CD4-positive, alpha-beta T cell treated with Interleukin-12 subunit alpha and Interleukin-12 subunit beta, for 1 hour (primary cell): ENCODE measurements at regions not wholly inside any gene's neighbourhood (a gene's known extent, or its start where the extent isn't known, plus 50 kb on each side); places are given as distances from the start of the nearest gene placed in this dataset.

Experiments used
- DNase-seq: peaks from one replicate; pipeline ENCODE4 v3.0.0-alpha.2; 2020

DNA sequence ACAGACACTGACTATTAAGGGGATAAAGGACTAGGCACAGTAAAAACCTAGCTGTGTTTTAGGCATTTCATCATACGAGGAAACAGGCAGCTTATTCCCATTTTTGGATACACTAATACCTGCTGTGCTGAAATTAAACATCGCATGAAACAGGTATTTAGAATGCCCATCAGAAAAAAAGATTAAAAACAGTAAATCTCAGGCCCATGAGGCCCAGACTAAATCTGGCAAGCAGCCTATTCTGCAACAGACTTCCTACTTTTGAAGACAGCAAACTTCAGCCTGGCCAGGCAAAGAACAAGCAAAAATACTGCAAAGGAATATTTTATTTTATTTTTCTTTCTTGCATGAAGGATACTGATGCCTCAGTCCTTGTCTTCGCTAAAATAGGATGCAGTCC, 240.2 kb downstream of the LMO4 start:
- no peak for DNase-seq

GRCh38 chr1:87572008-87572407, 243.3 kb downstream of the LMO4 start:
- no peak for DNase-seq

- DNase-seq = no peak
Measured at GRCh38 chr1:87572891-87573290, 244.2 kb downstream of the LMO4 start.

- DNase-seq = no peak
Measured at GRCh38 chr1:87575528-87575927, 246.8 kb downstream of the LMO4 start.

DNA sequence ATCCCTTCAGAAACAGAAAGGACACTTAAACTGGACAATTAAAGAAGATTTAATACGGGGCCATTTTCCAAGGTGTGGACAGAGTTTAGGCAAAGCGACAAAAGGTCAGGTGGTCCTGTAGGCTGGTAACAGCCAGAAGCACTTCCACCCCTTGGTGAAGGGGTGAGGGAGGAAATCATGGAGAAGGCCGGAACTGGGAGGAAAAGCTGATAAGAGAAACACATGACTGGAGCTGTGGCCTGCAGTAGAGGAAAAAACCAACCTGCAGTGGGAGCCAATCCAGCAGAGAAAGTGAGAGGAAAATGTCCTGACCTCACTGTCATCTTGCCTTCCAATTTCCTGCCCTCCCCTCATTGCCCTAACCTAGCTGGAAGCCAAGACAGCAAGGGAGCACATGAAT, 249.8 kb downstream of the LMO4 start:
- no peak for DNase-seq

- no peak for DNase-seq
Measured at GRCh38 chr1:87583459-87583858, 254.8 kb downstream of the LMO4 start.

- no peak for DNase-seq
Measured at GRCh38 chr1:87584586-87584985, 255.9 kb downstream of the LMO4 start.

- DNase-seq = no peak
Measured at GRCh38 chr1:87586501-87586900, 257.8 kb downstream of the LMO4 start.

DNA sequence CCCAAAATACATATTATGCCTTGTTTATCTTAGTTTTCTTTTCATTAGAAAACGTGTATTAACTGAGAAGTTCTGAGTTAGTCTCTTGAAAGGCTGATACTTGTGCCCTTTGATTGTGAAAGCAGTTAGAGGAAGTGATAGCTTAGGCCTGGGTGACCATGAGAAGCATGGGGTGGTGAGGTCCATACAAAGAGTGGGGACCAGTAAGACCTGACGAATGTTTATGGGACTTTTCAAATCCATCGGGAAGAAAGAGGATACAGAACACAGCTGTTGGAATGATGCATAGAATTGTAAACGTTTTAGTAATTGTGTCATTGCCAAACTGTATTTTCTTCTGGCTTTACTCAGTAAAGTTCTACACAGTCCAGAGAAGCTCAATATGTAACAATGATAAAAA, 259.8 kb downstream of the LMO4 start:
- no peak for DNase-seq

DNA sequence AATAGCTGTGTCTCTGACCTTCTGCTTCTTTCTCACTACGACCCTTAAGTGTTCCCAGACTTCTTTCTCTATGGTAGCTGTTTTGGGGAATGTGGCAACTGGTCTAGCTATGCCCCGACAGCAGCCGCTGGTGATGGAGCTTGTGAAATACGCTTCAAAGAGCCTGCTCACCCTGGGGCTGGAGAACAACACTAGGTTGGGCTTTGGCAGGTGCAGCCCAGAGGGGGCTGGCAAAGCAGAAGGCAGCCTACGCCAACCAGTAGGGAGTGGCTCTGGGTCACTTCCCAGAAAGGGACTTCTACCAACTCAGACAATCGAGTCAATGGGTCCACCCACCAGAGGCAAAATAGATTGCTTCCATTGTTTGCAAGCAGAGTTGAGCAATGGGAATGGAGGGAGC, 262.8 kb downstream of the LMO4 start:
- no peak for DNase-seq

DNA sequence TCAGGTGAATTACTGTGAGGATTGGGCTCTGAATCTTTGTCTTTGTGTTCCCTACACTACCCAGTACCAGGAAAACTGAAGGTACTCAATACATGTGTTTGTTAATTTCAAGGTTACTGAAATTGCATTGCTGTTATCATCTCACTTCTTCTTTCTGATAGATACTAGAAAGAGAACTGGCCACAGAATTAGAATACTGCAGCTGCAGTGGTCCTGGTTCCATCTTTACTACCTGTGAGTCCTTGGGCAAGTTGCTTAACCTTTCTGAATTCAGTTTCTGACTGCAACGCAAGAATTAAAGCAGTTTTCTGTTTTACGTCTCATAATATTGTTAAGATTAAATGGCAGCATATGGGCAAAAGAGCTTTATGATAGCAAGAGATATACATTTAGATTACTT, 263.5 kb downstream of the LMO4 start:
- DNase-seq = no peak

- no peak for DNase-seq
Measured at GRCh38 chr1:87594736-87595383, 266.2 kb downstream of the LMO4 start.

GRCh38 chr1:87595384-87595781, 266.7 kb downstream of the LMO4 start:
- no peak for DNase-seq

DNA sequence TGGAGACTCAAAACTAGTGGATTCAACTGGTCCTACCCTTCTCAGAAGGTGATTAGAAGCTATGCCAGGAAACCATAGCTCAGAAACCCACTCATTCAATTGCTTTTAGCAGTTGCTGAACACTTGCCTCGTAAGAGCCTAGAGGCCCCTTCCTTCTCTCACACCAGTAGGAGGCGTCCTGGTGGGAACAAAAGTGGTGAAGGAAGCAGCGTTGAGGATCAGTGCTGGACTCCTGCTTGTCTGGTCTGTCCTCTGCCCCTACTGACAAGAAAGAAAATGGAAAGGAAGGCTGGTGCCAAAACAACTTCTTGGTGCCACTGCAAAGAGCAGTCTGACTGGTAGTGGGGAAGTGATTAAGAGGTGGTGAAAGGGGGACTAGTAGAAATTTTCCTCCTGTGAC, 269.7 kb downstream of the LMO4 start:
- no peak for DNase-seq

DNA sequence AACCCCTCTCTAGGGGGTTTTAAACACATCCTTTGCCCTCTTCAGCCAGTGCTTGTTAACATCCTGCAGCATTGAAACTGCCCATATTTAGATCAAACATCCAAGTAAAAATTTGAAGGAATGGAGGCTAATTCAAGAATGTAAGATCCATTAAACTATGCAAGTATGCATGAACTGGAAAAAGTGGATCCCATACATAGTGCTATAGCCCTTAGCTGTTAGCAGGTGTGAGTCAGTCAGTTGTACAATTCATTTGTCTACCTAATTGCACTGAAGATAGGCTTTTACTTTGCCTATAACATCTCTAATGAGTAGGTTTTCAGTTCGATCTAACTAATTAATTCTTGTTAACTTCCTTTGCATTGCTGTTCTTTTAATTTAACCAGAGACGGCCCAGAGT, 270.9 kb downstream of the LMO4 start:
- DNase-seq = no peak

DNA sequence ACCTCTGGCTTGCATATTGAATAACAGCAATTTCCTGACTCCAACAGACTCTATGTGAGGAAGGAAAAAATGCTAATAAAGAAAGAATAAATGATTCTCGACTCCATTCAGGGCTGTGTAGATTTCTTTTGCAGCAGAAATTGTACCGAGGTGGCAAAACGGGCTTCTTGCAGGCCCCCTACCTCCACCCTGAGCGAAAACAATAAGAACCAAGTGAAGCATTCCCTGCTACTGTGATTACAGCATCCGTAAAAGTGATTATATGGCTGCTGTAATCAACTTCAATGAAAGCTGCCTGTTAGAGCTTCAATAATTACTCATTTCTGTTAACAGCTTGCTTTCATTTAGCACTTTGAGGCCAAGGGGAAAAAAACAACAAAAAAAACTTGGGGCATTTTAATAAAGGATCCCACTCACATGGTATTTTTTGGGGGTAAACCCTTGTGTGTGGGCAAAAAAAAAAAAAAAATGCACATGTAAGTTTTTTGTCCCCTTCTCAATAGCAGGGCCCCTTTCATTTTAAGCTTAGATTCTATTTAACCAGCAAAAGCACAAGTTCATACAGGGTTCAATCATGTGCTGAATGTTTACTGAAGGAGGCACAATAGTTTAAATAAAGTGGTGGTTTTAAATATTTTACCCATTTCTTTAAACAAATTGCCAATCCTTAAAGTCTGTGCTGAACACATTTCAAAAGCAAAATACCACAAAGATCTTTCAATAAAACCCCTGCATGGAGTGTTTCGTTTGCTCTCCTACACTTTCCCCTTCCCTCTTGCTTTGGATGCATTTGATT, 271.6 kb downstream of the LMO4 start:
- DNase-seq = no peak

GRCh38 chr1:87600854-87601253, 272.2 kb downstream of the LMO4 start:
- no peak for DNase-seq

DNA sequence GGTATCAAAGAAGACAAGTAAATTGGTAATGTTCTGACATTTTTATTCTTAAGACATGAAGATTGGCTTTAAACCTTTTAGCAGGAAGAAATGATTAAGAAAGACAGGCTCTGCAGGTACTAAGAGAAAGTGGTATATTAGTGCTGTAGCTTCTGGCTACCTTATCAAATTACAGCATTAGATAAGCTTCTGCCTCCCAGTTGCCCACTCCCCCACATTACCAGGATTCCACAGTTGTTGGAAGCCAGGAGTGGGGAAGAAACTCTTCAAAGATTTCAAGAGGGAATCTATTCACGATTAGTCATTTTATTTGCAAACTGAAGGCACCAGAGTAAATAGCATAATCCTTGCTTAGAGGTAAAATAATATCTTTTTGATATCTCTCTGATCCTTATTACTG, 274.9 kb downstream of the LMO4 start:
- no peak for DNase-seq

DNA sequence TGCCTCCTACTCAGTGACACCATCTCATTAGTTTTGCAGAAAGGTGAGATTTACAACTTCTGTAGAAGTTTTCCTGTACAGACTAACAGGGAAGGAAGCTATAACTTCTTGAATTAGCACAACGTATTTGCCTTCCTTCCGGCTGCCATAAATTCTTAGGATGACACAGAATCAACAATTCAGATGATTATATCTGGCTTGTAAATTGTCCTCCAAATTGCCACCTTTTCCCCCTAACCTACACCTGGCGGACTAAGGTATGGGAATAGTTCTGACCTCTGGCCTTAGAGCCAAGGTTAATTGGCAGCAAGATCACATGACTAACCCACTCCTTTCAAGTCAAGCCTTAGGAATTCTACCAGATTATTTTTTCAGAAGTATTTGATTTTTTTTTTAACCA, 284.3 kb downstream of the LMO4 start:
- DNase-seq = no peak

- no peak for DNase-seq
Measured at GRCh38 chr1:87615491-87615890, 286.8 kb downstream of the LMO4 start.

DNA sequence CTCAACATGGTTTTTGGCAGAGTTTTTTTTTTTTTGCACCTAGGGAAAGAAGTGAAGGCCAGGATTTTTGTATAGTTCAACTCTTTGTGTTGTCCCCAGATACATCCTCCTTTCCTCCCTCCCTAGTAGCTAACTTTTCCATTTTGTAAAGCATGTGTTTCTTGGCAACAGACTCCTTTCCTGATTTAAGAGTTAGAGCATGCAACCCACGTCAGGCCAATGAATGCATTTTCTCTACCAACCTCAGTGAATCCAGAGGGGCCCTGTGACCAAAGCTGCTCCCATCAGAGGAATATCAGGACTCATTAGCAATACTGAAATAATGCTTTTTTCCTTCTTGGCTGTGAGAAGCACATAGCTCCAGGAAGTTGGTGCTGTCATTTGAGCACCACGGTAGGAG, 287.2 kb downstream of the LMO4 start:
- DNase-seq = no peak

DNA sequence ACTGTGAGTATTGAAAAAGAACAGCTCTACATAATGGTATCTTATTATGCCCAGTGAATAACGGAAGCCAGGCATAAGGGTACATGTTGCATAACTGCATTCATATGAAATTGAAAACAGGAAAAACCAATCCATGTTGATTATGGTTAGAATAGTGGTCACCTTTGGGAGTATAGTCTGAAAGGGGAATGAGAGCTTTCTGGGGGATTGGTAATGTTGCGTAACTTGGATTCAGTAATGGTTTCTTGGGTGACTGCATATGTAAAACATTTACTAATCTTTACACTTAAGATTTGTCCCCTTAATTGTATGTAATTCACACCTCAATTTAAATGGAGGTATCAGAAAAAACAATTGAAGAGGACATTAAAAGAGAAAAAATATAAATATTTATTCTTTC, 292.1 kb downstream of the LMO4 start:
- DNase-seq = no peak

DNA sequence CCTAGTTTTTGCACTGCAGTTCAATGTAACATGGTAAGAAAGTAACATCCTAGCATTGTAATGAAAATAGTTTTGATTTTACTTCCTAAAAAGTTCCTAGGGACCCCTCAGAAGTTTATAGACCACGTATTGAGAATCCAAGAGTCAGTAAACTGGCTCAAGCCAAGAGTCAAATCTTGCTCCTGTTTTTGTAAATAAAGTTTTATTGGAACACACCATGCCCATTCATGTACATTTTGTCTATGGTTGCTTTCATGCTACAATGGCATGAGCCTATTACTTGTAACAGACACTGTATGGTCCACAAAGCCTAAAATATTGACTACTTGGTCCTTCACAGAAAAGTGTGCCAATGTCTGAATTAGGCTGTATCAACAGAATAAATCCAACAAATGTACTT, 301.0 kb downstream of the LMO4 start:
- no peak for DNase-seq

DNA sequence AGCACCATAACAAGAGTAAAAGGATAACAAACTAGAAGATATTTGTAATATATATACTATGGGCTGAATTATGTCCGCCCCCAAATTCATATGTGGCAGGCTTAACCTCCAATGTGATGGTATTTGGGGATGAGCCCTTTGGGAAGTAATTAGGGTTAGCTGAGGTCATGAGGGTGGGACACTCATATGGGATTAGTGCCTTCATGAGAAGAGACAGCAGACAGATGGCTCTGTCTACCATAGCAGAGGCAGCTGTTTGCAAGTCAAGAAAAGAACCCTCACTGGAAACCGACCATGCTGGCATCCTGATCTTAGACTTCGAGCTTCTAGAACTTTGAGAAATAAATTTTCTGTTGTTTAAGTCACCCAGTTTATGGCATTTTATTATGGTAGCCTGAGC, 303.6 kb downstream of the LMO4 start:
- no peak for DNase-seq
